NCI-H524 (cell line): ENCODE measurements at regions not wholly inside any gene's neighbourhood (a gene's known extent, or its start where the extent isn't known, plus 50 kb on each side); places are given as distances from the start of the nearest gene placed in this dataset.

Source experiments
- DNase-seq, 2 experiments: peaks; one replicate each; lab custom pipeline; 2025; lab: John Stamatoyannopoulos, UW

GRCh38 chr16:86683441-86684194 is 105.3 kb downstream of the FOXL1 start:
- no peak for DNase-seq

GRCh38 chr16:86685076-86685475 is 106.7 kb downstream of the FOXL1 start:
- DNase-seq: no peak

- no peak for DNase-seq
Measured at GRCh38 chr16:86690970-86691369, 112.6 kb downstream of the FOXL1 start.

- no peak for DNase-seq
Measured at GRCh38 chr16:86692426-86692825, 114.1 kb downstream of the FOXL1 start.

GRCh38 chr16:86693033-86693432 is 114.7 kb downstream of the FOXL1 start:
- DNase-seq: no peak

GRCh38 chr16:86697715-86698114 is 119.4 kb downstream of the FOXL1 start:
- no peak for DNase-seq

GRCh38 chr16:86700046-86700945 is 121.9 kb downstream of the FOXL1 start:
- no peak for DNase-seq

- no peak for DNase-seq
Measured at GRCh38 chr16:86701286-86701975, 123.1 kb downstream of the FOXL1 start.

GRCh38 chr16:86702824-86703588 is 124.7 kb downstream of the FOXL1 start:
- no peak for DNase-seq

- DNase-seq: no peak
Measured at GRCh38 chr16:86704516-86704915, 126.2 kb downstream of the FOXL1 start.

GRCh38 chr16:86706726-86707125 is 128.4 kb downstream of the FOXL1 start:
- no peak for DNase-seq

- no peak for DNase-seq
Measured at GRCh38 chr16:86707171-86707570, 128.8 kb downstream of the FOXL1 start.

GRCh38 chr16:86707581-86707980 is 129.2 kb downstream of the FOXL1 start:
- DNase-seq: no peak

GRCh38 chr16:86708431-86708830 is 130.1 kb downstream of the FOXL1 start:
- no peak for DNase-seq

GRCh38 chr16:86709103-86709502 is 130.8 kb downstream of the FOXL1 start:
- no peak for DNase-seq

- DNase-seq: no peak
Measured at GRCh38 chr16:86709902-86710601, 131.7 kb downstream of the FOXL1 start.

- DNase-seq: no peak
Measured at GRCh38 chr16:86710602-86710950, 132.2 kb downstream of the FOXL1 start.

GRCh38 chr16:86712158-86713009 is 134.0 kb downstream of the FOXL1 start:
- DNase-seq: no peak

- no peak for DNase-seq
Measured at GRCh38 chr16:86713021-86713631, 134.8 kb downstream of the FOXL1 start.

- no peak for DNase-seq
Measured at GRCh38 chr16:86714166-86714565, 135.8 kb downstream of the FOXL1 start.
